Osteoblast (primary cell): ENCODE measurements at regions not wholly inside any gene's neighbourhood (a gene's known extent, or its start where the extent isn't known, plus 50 kb on each side); places are given as distances from the start of the nearest gene placed in this dataset.

Experiments
- DNase-seq: peaks from one replicate; pipeline ENCODE4 v3.0.0; 2011; ENCODE audit warnings: low spot score, mixed read lengths; ENCODE audit not compliant: insufficient read length; ENCODE audit errors: missing footprints
- H2AFZ ChIP-seq: 2 replicates; pipeline ENCODE4 v1.6.0; 2011; ENCODE audit warnings: mild to moderate bottlenecking, low read length
- H3K27ac ChIP-seq: 2 replicates; pipeline ENCODE4 v1.5.1; 2011; ENCODE audit warnings: mild to moderate bottlenecking, low read depth, low read length, moderate library complexity
- H3K27me3 ChIP-seq: 2 replicates; pipeline ENCODE4 v1.6.0; 2012; ENCODE audit warnings: mild to moderate bottlenecking, control low read depth, inconsistent platforms, low read length, moderate library complexity; ENCODE audit not compliant: insufficient read depth
- H3K36me3 ChIP-seq: 2 replicates; pipeline ENCODE4 v1.5.1; 2011; ENCODE audit warnings: mild to moderate bottlenecking, low read length, control low read depth, moderate library complexity; ENCODE audit not compliant: insufficient read depth
- H3K4me1 ChIP-seq: 2 replicates; pipeline ENCODE4 v1.5.1; 2011; ENCODE audit warnings: mild to moderate bottlenecking, low read length, control low read depth, moderate library complexity; ENCODE audit not compliant: insufficient read depth
- H3K4me2 ChIP-seq: 2 replicates; pipeline ENCODE4 v1.6.0; 2011; ENCODE audit warnings: mild to moderate bottlenecking, low read length; ENCODE audit not compliant: insufficient read depth
- H3K4me3 ChIP-seq: fragments of 200-600 bp; sonication (generic); 3 replicates; pipeline ENCODE4 v1.5.1; 2012; ENCODE audit warnings: mild to moderate bottlenecking, low read length, inconsistent platforms; ENCODE audit not compliant: insufficient read depth
- H3K79me2 ChIP-seq: 2 replicates; pipeline ENCODE4 v1.6.0; 2012; ENCODE audit warnings: mild to moderate bottlenecking, low read length, control low read depth, inconsistent platforms; ENCODE audit not compliant: insufficient read depth
- H3K9me3 ChIP-seq: 2 replicates; pipeline ENCODE4 v1.5.1; 2011; ENCODE audit warnings: low read depth, low read length, control low read depth
- H4K20me1 ChIP-seq: 2 replicates; pipeline ENCODE4 v1.6.0; 2012; ENCODE audit warnings: mild to moderate bottlenecking, low read length, control low read depth; ENCODE audit not compliant: insufficient read depth
- CTCF ChIP-seq: IDR thresholded peaks from 2 replicates; pipeline ENCODE4 v1.5.1; 2011; ENCODE audit warnings: mild to moderate bottlenecking, low read depth, low read length, moderate library complexity; ENCODE audit errors: extremely low read depth

GRCh38 chr3:176934698-176935097 lies 262.6 kb downstream of the TBL1XR1 start:
- H3K4me1 ChIP-seq, result no peaks in the 10 kb centered on the region
- no peak for DNase-seq
- no peak overlapping the region for H3K4me2 ChIP-seq
- no peaks in the 10 kb centered on the region for H3K79me2 ChIP-seq
- H3K27me3 ChIP-seq, result no peaks in the 10 kb centered on the region
- no peak overlapping the region for H3K27ac ChIP-seq
- H2AFZ ChIP-seq, result no peak overlapping the region
- TF ChIP-seq CTCF, result no peak
- no peaks in the 10 kb centered on the region for H4K20me1 ChIP-seq
- no peaks in the 10 kb centered on the region for H3K9me3 ChIP-seq
- no peaks in the 10 kb centered on the region for H3K36me3 ChIP-seq
- no peak overlapping the region for H3K4me3 ChIP-seq

- no peak for DNase-seq
- H4K20me1 ChIP-seq, result no peaks in the 10 kb centered on the region
- no peaks in the 10 kb centered on the region for H3K79me2 ChIP-seq
- H3K27me3 ChIP-seq, result no peaks in the 10 kb centered on the region
- no peak for TF ChIP-seq CTCF
- H3K4me1 ChIP-seq, result no peaks in the 10 kb centered on the region
- no peak overlapping the region for H2AFZ ChIP-seq
- no peak overlapping the region for H3K27ac ChIP-seq
- H3K9me3 ChIP-seq, result no peaks in the 10 kb centered on the region
- H3K4me3 ChIP-seq, result no peak overlapping the region
- no peak overlapping the region for H3K4me2 ChIP-seq
- no peaks in the 10 kb centered on the region for H3K36me3 ChIP-seq
These were observed 263.6 kb downstream of the TBL1XR1 start for GRCh38 chr3:176933704-176934103.

GRCh38 chr3:176932433-176932832 lies 264.8 kb downstream of the TBL1XR1 start:
- DNase-seq, result no peak
- TF ChIP-seq CTCF, result no peak
- H3K9me3 ChIP-seq, result no peaks in the 10 kb centered on the region
- H3K36me3 ChIP-seq, result no peaks in the 10 kb centered on the region
- no peaks in the 10 kb centered on the region for H3K27me3 ChIP-seq
- no peaks in the 10 kb centered on the region for H4K20me1 ChIP-seq
- H3K4me2 ChIP-seq, result no peak overlapping the region
- no peak overlapping the region for H3K4me3 ChIP-seq
- no peaks in the 10 kb centered on the region for H3K79me2 ChIP-seq
- no peaks in the 10 kb centered on the region for H3K4me1 ChIP-seq
- no peak overlapping the region for H3K27ac ChIP-seq
- H2AFZ ChIP-seq, result no peak overlapping the region

- no peak for TF ChIP-seq CTCF
- Histone ChIP-seq H2AFZ (no peak overlapping the region), H3K4me2 (no peak overlapping the region), H3K79me2 (no peaks in the 10 kb centered on the region), H3K4me3 (no peak overlapping the region), H3K4me1 (no peaks in the 10 kb centered on the region), H3K36me3 (no peaks in the 10 kb centered on the region), H3K27ac (no peak overlapping the region), H4K20me1 (no peaks in the 10 kb centered on the region), H3K9me3 (no peaks in the 10 kb centered on the region), H3K27me3 (no peaks in the 10 kb centered on the region)
- no peak for DNase-seq
These were observed 265.3 kb downstream of the TBL1XR1 start for GRCh38 chr3:176931991-176932390.
